Loucy (cell line): ENCODE measurements at regions not wholly inside any gene's neighbourhood (a gene's known extent, or its start where the extent isn't known, plus 50 kb on each side); places are given as distances from the start of the nearest gene placed in this dataset.

Experiments
- H2AFZ ChIP-seq: fragments of 200-600 bp; sonication (generic); 2 replicates; pipeline ENCODE4 v1.6.0; 2016; ENCODE audit warnings: antibody characterized with exemption, mild to moderate bottlenecking, low read length, moderate library complexity
- H3F3A ChIP-seq: fragments of 200-600 bp; 2 replicates; pipeline ENCODE4 v1.6.0; 2016; ENCODE audit warnings: antibody characterized with exemption, low read depth, mild to moderate bottlenecking
- H3K27me3 ChIP-seq: fragments of 200-600 bp; sonication (generic); 2 replicates; pipeline ENCODE4 v1.6.1; 2014; ENCODE audit warnings: low read length, mild to moderate bottlenecking; ENCODE audit not compliant: insufficient read depth, poor library complexity, severe bottlenecking
- H3K36me3 ChIP-seq: fragments of 200-600 bp; sonication (generic); 2 replicates; pipeline ENCODE4 v1.6.1; 2016; ENCODE audit warnings: low read length; ENCODE audit not compliant: insufficient read depth
- H3K4me1 ChIP-seq: fragments of 200-600 bp; sonication (generic); 2 replicates; pipeline ENCODE4 v1.5.1; 2014; ENCODE audit warnings: low read length, mild to moderate bottlenecking; ENCODE audit not compliant: insufficient read depth, poor library complexity, severe bottlenecking
- H3K4me2 ChIP-seq: fragments of 200-600 bp; sonication (generic); 2 replicates; pipeline ENCODE4 v1.6.0; 2014; ENCODE audit warnings: antibody characterized with exemption, low read length, low read depth, mild to moderate bottlenecking; ENCODE audit not compliant: poor library complexity, severe bottlenecking
- H3K4me3 ChIP-seq: fragments of 200-600 bp; sonication (generic); 2 replicates; pipeline ENCODE4 v1.5.1; 2014; ENCODE audit warnings: low read length, mild to moderate bottlenecking, mixed read lengths; ENCODE audit not compliant: poor library complexity, severe bottlenecking
- H3K79me2 ChIP-seq: fragments of 200-600 bp; sonication (generic); 2 replicates; pipeline ENCODE4 v1.6.1; 2014; ENCODE audit warnings: low read length; ENCODE audit not compliant: insufficient read depth
- H3K9ac ChIP-seq: fragments of 200-600 bp; sonication (generic); 2 replicates; pipeline ENCODE4 v1.6.0; 2014; ENCODE audit warnings: mild to moderate bottlenecking, low read depth, low read length, moderate library complexity; ENCODE audit not compliant: poor library complexity, severe bottlenecking
- H3K9me2 ChIP-seq: fragments of 200-600 bp; sonication (generic); replicated peaks from 2 replicates; pipeline ENCODE4 v1.6.1; 2016; ENCODE audit warnings: low read depth, low read length, mixed read lengths
- H3K9me3 ChIP-seq: fragments of 200-600 bp; sonication (generic); 2 replicates; pipeline ENCODE4 v1.6.1; 2014; ENCODE audit warnings: mild to moderate bottlenecking, antibody characterized with exemption, low read length, low read depth; ENCODE audit not compliant: insufficient read depth
- H4K20me1 ChIP-seq: fragments of 200-600 bp; sonication (generic); 2 replicates; pipeline ENCODE4 v1.6.0; 2014; ENCODE audit warnings: antibody characterized with exemption, low read length, mild to moderate bottlenecking; ENCODE audit not compliant: insufficient read depth, poor library complexity, severe bottlenecking
- EZH2phosphoT487 ChIP-seq: fragments of 200-600 bp; IDR thresholded peaks from 2 replicates; pipeline ENCODE4 v1.6.1; 2018; ENCODE audit warnings: antibody characterized with exemption, mild to moderate bottlenecking, moderate library complexity, borderline replicate concordance
- TF ChIP-seq, protein P1 (sequence below): fragments of 200-600 bp; sonication (generic); conservative IDR thresholded peaks from 2 replicates; pipeline ENCODE4 v1.5.1; 2014; ENCODE audit warnings: mild to moderate bottlenecking, antibody characterized with exemption, low read length

GRCh38 chr6:85135376-85136094 lies 314.3 kb upstream of the NT5E start:
- H4K20me1 ChIP-seq, result no peaks in the 10 kb centered on the region
- no peaks in the 10 kb centered on the region for H3K27me3 ChIP-seq
- no peak for TF ChIP-seq EZH2phosphoT487
- TF ChIP-seq, protein P1, sequence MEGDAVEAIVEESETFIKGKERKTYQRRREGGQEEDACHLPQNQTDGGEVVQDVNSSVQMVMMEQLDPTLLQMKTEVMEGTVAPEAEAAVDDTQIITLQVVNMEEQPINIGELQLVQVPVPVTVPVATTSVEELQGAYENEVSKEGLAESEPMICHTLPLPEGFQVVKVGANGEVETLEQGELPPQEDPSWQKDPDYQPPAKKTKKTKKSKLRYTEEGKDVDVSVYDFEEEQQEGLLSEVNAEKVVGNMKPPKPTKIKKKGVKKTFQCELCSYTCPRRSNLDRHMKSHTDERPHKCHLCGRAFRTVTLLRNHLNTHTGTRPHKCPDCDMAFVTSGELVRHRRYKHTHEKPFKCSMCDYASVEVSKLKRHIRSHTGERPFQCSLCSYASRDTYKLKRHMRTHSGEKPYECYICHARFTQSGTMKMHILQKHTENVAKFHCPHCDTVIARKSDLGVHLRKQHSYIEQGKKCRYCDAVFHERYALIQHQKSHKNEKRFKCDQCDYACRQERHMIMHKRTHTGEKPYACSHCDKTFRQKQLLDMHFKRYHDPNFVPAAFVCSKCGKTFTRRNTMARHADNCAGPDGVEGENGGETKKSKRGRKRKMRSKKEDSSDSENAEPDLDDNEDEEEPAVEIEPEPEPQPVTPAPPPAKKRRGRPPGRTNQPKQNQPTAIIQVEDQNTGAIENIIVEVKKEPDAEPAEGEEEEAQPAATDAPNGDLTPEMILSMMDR, result no peak
- no peak overlapping the region for H3K4me3 ChIP-seq
- H3F3A ChIP-seq, result no peaks in the 10 kb centered on the region
- no peak overlapping the region for H3K9ac ChIP-seq
- no peaks in the 10 kb centered on the region for H3K9me2 ChIP-seq
- H3K9me3 ChIP-seq, result no peaks in the 10 kb centered on the region
- no peak overlapping the region for H2AFZ ChIP-seq
- H3K79me2 ChIP-seq, result no peaks in the 10 kb centered on the region
- H3K4me2 ChIP-seq, result no peak overlapping the region
- H3K4me1 ChIP-seq, result no peaks in the 10 kb centered on the region
- no peaks in the 10 kb centered on the region for H3K36me3 ChIP-seq

GRCh38 chr6:85134172-85134571 lies 315.7 kb upstream of the NT5E start:
- Histone ChIP-seq H3K9ac (no peak overlapping the region), H3K9me2 (no peaks in the 10 kb centered on the region), H3K4me3 (no peak overlapping the region), H2AFZ (no peak overlapping the region), H3K4me2 (no peak overlapping the region), H3K79me2 (no peaks in the 10 kb centered on the region), H3K36me3 (no peaks in the 10 kb centered on the region), H3F3A (no peaks in the 10 kb centered on the region), H3K9me3 (no peaks in the 10 kb centered on the region), H3K27me3 (no peaks in the 10 kb centered on the region), H3K4me1 (no peaks in the 10 kb centered on the region), H4K20me1 (no peaks in the 10 kb centered on the region)
- no peak for TF ChIP-seq EZH2phosphoT487
- TF ChIP-seq, protein P1, result no peak

- no peaks in the 10 kb centered on the region for H3F3A ChIP-seq
- no peaks in the 10 kb centered on the region for H3K36me3 ChIP-seq
- H3K9me3 ChIP-seq, result no peaks in the 10 kb centered on the region
- H4K20me1 ChIP-seq, result no peaks in the 10 kb centered on the region
- no peaks in the 10 kb centered on the region for H3K4me1 ChIP-seq
- no peak overlapping the region for H3K4me3 ChIP-seq
- no peaks in the 10 kb centered on the region for H3K27me3 ChIP-seq
- no peak overlapping the region for H2AFZ ChIP-seq
- no peaks in the 10 kb centered on the region for H3K79me2 ChIP-seq
- H3K9me2 ChIP-seq, result no peaks in the 10 kb centered on the region
- no peak overlapping the region for H3K4me2 ChIP-seq
- H3K9ac ChIP-seq, result no peak overlapping the region
- TF ChIP-seq, protein P1, result no peak
- TF ChIP-seq EZH2phosphoT487, result no peak
Measured at GRCh38 chr6:85132091-85132490, 317.8 kb upstream of the NT5E start.
